BE2C (cell line): ENCODE measurements at regions not wholly inside any gene's neighbourhood (a gene's known extent, or its start where the extent isn't known, plus 50 kb on each side); places are given as distances from the start of the nearest gene placed in this dataset.
"Not testable (repeated sequence)": the region's sequence is repeated elsewhere in the genome, so short reads cannot be mapped to it uniquely, and the experiment has no call there.

Experiments
- DNase-seq: peaks from one replicate; pipeline ENCODE4 v3.0.0-alpha.2; 2020
- H3K27me3 ChIP-seq: fragments of 250-450 bp; sonication (Bioruptor Pico); 2 replicates; pipeline ENCODE4 v1.5.1; 2020; ENCODE audit warnings: mild to moderate bottlenecking
- H3K36me3 ChIP-seq: fragments of 250-450 bp; sonication (Bioruptor Pico); 2 replicates; pipeline ENCODE4 v1.5.1; 2020; ENCODE audit warnings: mild to moderate bottlenecking
- H3K4me1 ChIP-seq: fragments of 250-450 bp; sonication (Bioruptor Pico); 2 replicates; pipeline ENCODE4 v1.5.1; 2020
- H3K4me3 ChIP-seq: 2 replicates; pipeline ENCODE4 v1.5.1; 2011; ENCODE audit warnings: low read depth, low read length
- H3K9me3 ChIP-seq: fragments of 250-450 bp; sonication (Bioruptor Pico); 2 replicates; pipeline ENCODE4 v1.5.1; 2020
- CTCF ChIP-seq: IDR thresholded peaks from 2 replicates; pipeline ENCODE4 v1.5.1; 2012; ENCODE audit warnings: mild to moderate bottlenecking, low read depth, low read length

- no peaks in the 10 kb centered on the region for H3K36me3 ChIP-seq
- H3K4me1 ChIP-seq, result no peaks in the 10 kb centered on the region
- H3K9me3 ChIP-seq, result no peaks in the 10 kb centered on the region
- TF ChIP-seq CTCF, result no peak
- no peak overlapping the region for H3K4me3 ChIP-seq
- DNase-seq, result no peak
- H3K27me3 ChIP-seq, result no peaks in the 10 kb centered on the region
These were observed 108.2 kb downstream of the RAP2A start for GRCh38 chr13:97542102-97542685.

GRCh38 chr13:97544031-97544765 is 110.2 kb downstream of the RAP2A start:
- Histone ChIP-seq H3K36me3 (no peaks in the 10 kb centered on the region), H3K4me3 (no peak overlapping the region), H3K27me3 (no peaks in the 10 kb centered on the region), H3K4me1 (no peaks in the 10 kb centered on the region), H3K9me3 (no peaks in the 10 kb centered on the region)
- DNase-seq, result no peak
- TF ChIP-seq CTCF, result no peak

- not testable (repeated sequence) for H3K9me3 ChIP-seq, H3K27me3 ChIP-seq, H3K4me3 ChIP-seq, DNase-seq, H3K4me1 ChIP-seq, H3K36me3 ChIP-seq
These were observed 111.1 kb downstream of the RAP2A start for GRCh38 chr13:97544971-97545499.

GRCh38 chr13:97548138-97548537 is 114.2 kb downstream of the RAP2A start:
- H3K4me3 ChIP-seq, result no peak overlapping the region
- no peak for DNase-seq
- no peaks in the 10 kb centered on the region for H3K9me3 ChIP-seq
- no peaks in the 10 kb centered on the region; the same call in 1 of the 2 replicates for H3K27me3 ChIP-seq
- H3K4me1 ChIP-seq, result no peaks in the 10 kb centered on the region
- no peak for TF ChIP-seq CTCF
- no peaks in the 10 kb centered on the region for H3K36me3 ChIP-seq

- Histone ChIP-seq H3K4me1 (no peaks in the 10 kb centered on the region), H3K4me3 (no peak overlapping the region), H3K36me3 (no peaks in the 10 kb centered on the region), H3K9me3 (no peaks in the 10 kb centered on the region), H3K27me3 (no peaks in the 10 kb centered on the region; the same call in 1 of the 2 replicates)
- no peak for TF ChIP-seq CTCF
- DNase-seq, result no peak
These were observed 114.7 kb downstream of the RAP2A start for GRCh38 chr13:97548711-97549110.

- H3K27me3 ChIP-seq, result no peaks in the 10 kb centered on the region; the same call in 1 of the 2 replicates
- no peak for TF ChIP-seq CTCF
- H3K9me3 ChIP-seq, result no peaks in the 10 kb centered on the region
- DNase-seq, result no peak
- no peaks in the 10 kb centered on the region for H3K36me3 ChIP-seq
- H3K4me1 ChIP-seq, result no peaks in the 10 kb centered on the region
- H3K4me3 ChIP-seq, result no peak overlapping the region
These were observed 115.2 kb downstream of the RAP2A start for GRCh38 chr13:97549201-97549600.
